Peyer's patch (tissue), 4 donors: ENCODE measurements at regions not wholly inside any gene's neighbourhood (a gene's known extent, or its start where the extent isn't known, plus 50 kb on each side); places are given as distances from the start of the nearest gene placed in this dataset.

ENCODE experiments used
- POLR2A ChIP-seq, 2 donors: fragments of 450-650 bp; IDR thresholded peaks; one replicate each; pipeline ENCODE4 v1.5.1; 2017; ENCODE audit warnings: antibody characterized with exemption in 2 of 2, mild to moderate bottlenecking in 2 of 2, moderate library complexity in 2 of 2
- TF ChIP-seq, protein P1 (sequence below), 6 experiments: fragments of 450-650 bp in 4 of 6; fragments of 200-600 bp in 2 of 6; sonication (generic) in 1 of 6; IDR thresholded peaks; one replicate each; pipeline ENCODE4 v1.5.1; 2017 to 2019; ENCODE audit warnings: antibody characterized with exemption in 6 of 6, mild to moderate bottlenecking in 3 of 6, moderate library complexity in 1 of 6

DNA sequence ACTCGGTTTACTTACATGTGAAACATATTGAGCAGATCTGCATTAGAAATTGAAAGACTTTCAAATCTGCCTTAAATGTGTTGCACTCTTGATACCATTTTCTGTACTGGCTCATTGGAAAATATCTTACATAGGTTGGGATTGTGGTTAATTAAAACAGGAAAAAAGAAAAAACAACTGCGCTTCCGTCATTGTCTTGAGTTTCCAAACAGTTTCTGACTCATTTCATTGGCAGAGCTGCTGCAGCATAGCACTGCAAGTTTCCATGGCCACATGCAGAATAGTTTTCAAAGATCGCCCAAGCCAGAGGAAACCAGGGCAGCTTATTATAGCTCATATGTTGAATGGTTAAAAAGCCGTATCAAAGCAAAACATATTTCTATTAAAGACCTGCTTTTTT is 446.6 kb upstream of the BCHE start:
- TF ChIP-seq, protein P1, sequence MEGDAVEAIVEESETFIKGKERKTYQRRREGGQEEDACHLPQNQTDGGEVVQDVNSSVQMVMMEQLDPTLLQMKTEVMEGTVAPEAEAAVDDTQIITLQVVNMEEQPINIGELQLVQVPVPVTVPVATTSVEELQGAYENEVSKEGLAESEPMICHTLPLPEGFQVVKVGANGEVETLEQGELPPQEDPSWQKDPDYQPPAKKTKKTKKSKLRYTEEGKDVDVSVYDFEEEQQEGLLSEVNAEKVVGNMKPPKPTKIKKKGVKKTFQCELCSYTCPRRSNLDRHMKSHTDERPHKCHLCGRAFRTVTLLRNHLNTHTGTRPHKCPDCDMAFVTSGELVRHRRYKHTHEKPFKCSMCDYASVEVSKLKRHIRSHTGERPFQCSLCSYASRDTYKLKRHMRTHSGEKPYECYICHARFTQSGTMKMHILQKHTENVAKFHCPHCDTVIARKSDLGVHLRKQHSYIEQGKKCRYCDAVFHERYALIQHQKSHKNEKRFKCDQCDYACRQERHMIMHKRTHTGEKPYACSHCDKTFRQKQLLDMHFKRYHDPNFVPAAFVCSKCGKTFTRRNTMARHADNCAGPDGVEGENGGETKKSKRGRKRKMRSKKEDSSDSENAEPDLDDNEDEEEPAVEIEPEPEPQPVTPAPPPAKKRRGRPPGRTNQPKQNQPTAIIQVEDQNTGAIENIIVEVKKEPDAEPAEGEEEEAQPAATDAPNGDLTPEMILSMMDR (IDR thresholded peaks at IDR 0.05): no peak
- no peak for TF ChIP-seq POLR2A (IDR thresholded peaks at IDR 0.05)
